ENCODE measurements at regions not wholly inside any gene's neighbourhood (a gene's known extent, or its start where the extent isn't known, plus 50 kb on each side); places are given as distances from the start of the nearest gene placed in this dataset.

GRCh38 chr15:78695046-78695671 is 54.1 kb upstream of the CHRNB4 start:
- peak; percentile 31 for DNase-seq (ENCODE audit: low spot score)
- TF ChIP-seq CTCF (IDR thresholded peaks at IDR 0.05) = no peak

GRCh38 chr15:78691851-78692421 is 50.9 kb upstream of the CHRNB4 start:
- no peak overlapping the region for H3K27ac ChIP-seq
- no peak for DNase-seq (ENCODE audit: low spot score)
- H3K4me3 ChIP-seq = no peak overlapping the region
- no peak for TF ChIP-seq CTCF (IDR thresholded peaks at IDR 0.05)

More at GRCh38 chr15:78695046-78695671, 54.1 kb upstream of the CHRNB4 start:
- Histone ChIP-seq H3K27ac (no peak overlapping the region), H3K4me3 (no peak overlapping the region)

GRCh38 chr15:78691167-78691850 is 50.3 kb upstream of the CHRNB4 start:
- H3K4me3 ChIP-seq = no peak overlapping the region
- no peak for TF ChIP-seq CTCF (IDR thresholded peaks at IDR 0.05)
- no peak overlapping the region for H3K27ac ChIP-seq
- DNase-seq (ENCODE audit: low spot score) = peak; percentile 64

Measured in coronary artery (tissue), 2 donors.